HCT116 (cell line): ENCODE measurements at regions not wholly inside any gene's neighbourhood (a gene's known extent, or its start where the extent isn't known, plus 50 kb on each side); places are given as distances from the start of the nearest gene placed in this dataset.
A peak's percentile ranks its signal among the peaks of the same experiment; 100 is the strongest.

Source experiments
- ATAC-seq: fragments of 200-7000 bp; cut with Tn5 transposase; 2 replicates; pipeline ENCODE4 v1.9.1; 2020; ENCODE audit warnings: mild to moderate bottlenecking, moderate library complexity
- BruUV-seq: library from RNA; stranded (reverse); fragments of 400-500 nt; replicated peaks from 2 replicates; lab custom pipeline; 2021; lab: Mats Ljungman, UMichigan
- CTCF ChIA-PET: fragments of 300-600 bp; sonication (Branson Sonifier 250); formaldehyde crosslinking; loops from one replicate; lab custom pipeline; 2021; ENCODE audit warnings: antibody characterized with exemption; lab: Charles Lee
- POLR2A ChIA-PET: fragments of 300-600, 350-600 bp; sonication (Branson Sonifier 250); formaldehyde crosslinking; loops from one replicate; lab custom pipeline; 2021; ENCODE audit warnings: antibody characterized with exemption; lab: Charles Lee
- RAD21 ChIA-PET, 2 experiments: fragments of 300-600 bp; sonication (Branson Sonifier 250); formaldehyde crosslinking; loops; one replicate each; lab custom pipeline; 2023; ENCODE audit warnings: low total read pairs in 2 of 2; ENCODE audit not compliant: uncharacterized antibody in 2 of 2, unreplicated experiment in 2 of 2, low non-redundant PET in 1 of 2; lab: Charles Lee
- DNase-seq: peaks from one replicate; pipeline ENCODE4 v3.0.0-alpha.2; 2010; ENCODE audit warnings: low read depth, low spot score
- H2AFZ ChIP-seq: fragments of 200-600 bp; shearing (Covaris generic), sonication (generic); 2 replicates; pipeline ENCODE4 v1.6.1; 2017; ENCODE audit warnings: low read depth, mixed run types, mixed read lengths, antibody characterized with exemption, low read length; ENCODE audit not compliant: poor library complexity, severe bottlenecking
- H3K27ac ChIP-seq: 2 replicates; pipeline ENCODE4 v1.5.1; 2012; ENCODE audit warnings: low read depth, low read length
- H3K27me3 ChIP-seq: fragments of 200-600 bp; sonication (generic); 2 replicates; pipeline ENCODE4 v1.6.1; 2016; ENCODE audit warnings: mixed run types, low read length, mixed read lengths; ENCODE audit not compliant: insufficient read depth
- H3K36me3 ChIP-seq, 2 experiments: fragments of 200-500 bp in 1 of 2; fragments of 200-600 bp in 1 of 2; sonication (Bioruptor generic) in 1 of 2; sonication (generic) in 1 of 2; 2 replicates each; pipeline versions ENCODE4 v1.5.1 to v1.6.1; 2014 to 2016; ENCODE audit warnings: low read length in 2 of 2, inconsistent platforms in 1 of 2, mixed read lengths in 1 of 2, mixed run types in 1 of 2; ENCODE audit not compliant: insufficient read depth in 2 of 2, control insufficient read depth in 1 of 2
- H3K4me1 ChIP-seq, 2 experiments: fragments of 200-600 bp in 1 of 2; sonication (generic) in 1 of 2; 2 replicates each; pipeline versions ENCODE4 v1.5.1 to v1.6.1; 2012 to 2017; ENCODE audit warnings: low read length in 2 of 2, inconsistent platforms in 1 of 2, mild to moderate bottlenecking in 1 of 2, mixed read lengths in 1 of 2, mixed run types in 1 of 2, moderate library complexity in 1 of 2; ENCODE audit not compliant: insufficient read depth in 2 of 2, control insufficient read depth in 1 of 2
- H3K4me2 ChIP-seq: fragments of 200-600 bp; sonication (generic); 2 replicates; pipeline ENCODE4 v1.6.1; 2017; ENCODE audit warnings: mixed run types, low read length, mixed read lengths
- H3K4me3 ChIP-seq, 2 experiments: fragments of 200-600 bp in 1 of 2; sonication (generic) in 1 of 2; replicated peaks in 1 of 2; 2 replicates each; pipeline ENCODE4 v1.5.1; 2011 to 2016; ENCODE audit warnings: low read length in 2 of 2, control low read depth in 1 of 2, low read depth in 1 of 2, mild to moderate bottlenecking in 1 of 2, mixed read lengths in 1 of 2, mixed run types in 1 of 2
- H3K79me2 ChIP-seq: fragments of 200-600 bp; sonication (generic); 2 replicates; pipeline ENCODE4 v1.6.1; 2017; ENCODE audit warnings: mild to moderate bottlenecking, mixed run types, low read length, moderate library complexity, mixed read lengths; ENCODE audit not compliant: insufficient read depth
- H3K9ac ChIP-seq: fragments of 200-600 bp; sonication (generic); 2 replicates; pipeline ENCODE4 v1.6.1; 2016; ENCODE audit warnings: low read length, mixed read lengths
- H3K9me2 ChIP-seq: fragments of 200-600 bp; sonication (generic), shearing (Covaris generic); 2 replicates; pipeline ENCODE4 v1.6.1; 2017; ENCODE audit warnings: mixed run types, mild to moderate bottlenecking, moderate library complexity; ENCODE audit not compliant: insufficient read depth
- H3K9me3 ChIP-seq, 2 experiments: fragments of 200-500 bp in 1 of 2; fragments of 200-600 bp in 1 of 2; sonication (Bioruptor generic) in 1 of 2; sonication (generic) in 1 of 2; 2 replicates each; pipeline ENCODE4 v1.6.1; 2014 to 2017; ENCODE audit warnings: low read length in 2 of 2, mixed read lengths in 2 of 2, inconsistent platforms in 1 of 2, low read depth in 1 of 2, mild to moderate bottlenecking in 1 of 2, mixed run types in 1 of 2, moderate library complexity in 1 of 2; ENCODE audit not compliant: control insufficient read depth in 1 of 2, insufficient read depth in 1 of 2
- H4K20me1 ChIP-seq: fragments of 200-600 bp; sonication (generic), shearing (Covaris generic); 2 replicates; pipeline ENCODE4 v1.6.1; 2017; ENCODE audit warnings: mixed run types, mild to moderate bottlenecking, moderate library complexity; ENCODE audit not compliant: insufficient read depth
- CTCF ChIP-seq, 3 experiments: fragments of 200-600 bp in 1 of 3; sonication (generic) in 1 of 3; IDR thresholded peaks in 2 of 3; conservative IDR thresholded peaks in 1 of 3; 2 replicates each; pipeline ENCODE4 v1.5.1; 2012 to 2017; ENCODE audit warnings: low read depth in 2 of 3, low read length in 2 of 3, antibody characterized with exemption in 1 of 3, borderline replicate concordance in 1 of 3, control low read depth in 1 of 3, mild to moderate bottlenecking in 1 of 3, mixed read lengths in 1 of 3, mixed run types in 1 of 3, moderate library complexity in 1 of 3; ENCODE audit not compliant: insufficient read depth in 1 of 3
- EGR1 ChIP-seq: IDR thresholded peaks from 2 replicates; pipeline ENCODE4 v1.6.1; 2012; ENCODE audit warnings: low read depth
- JUND ChIP-seq: IDR thresholded peaks from 2 replicates; pipeline ENCODE4 v1.6.1; 2012
- MAX ChIP-seq: IDR thresholded peaks from 2 replicates; pipeline ENCODE4 v1.6.1; 2012
- POLR2A ChIP-seq: IDR thresholded peaks from 2 replicates; pipeline ENCODE4 v1.7.0; 2011; ENCODE audit warnings: borderline replicate concordance; ENCODE audit not compliant: insufficient read depth, insufficient read length; ENCODE audit errors: extremely low read depth
- RAD21 ChIP-seq: IDR thresholded peaks from 2 replicates; pipeline ENCODE4 v1.6.1; 2012; ENCODE audit warnings: low read depth, mild to moderate bottlenecking
- TCF7L2 ChIP-seq: IDR thresholded peaks from 2 replicates; pipeline ENCODE4 v1.7.0; 2011; ENCODE audit warnings: borderline replicate concordance, inconsistent platforms; ENCODE audit not compliant: insufficient read depth, insufficient read length; ENCODE audit errors: extremely low read depth
- intact Hi-C: fragments of 100-400 bp; cut with micrococcal nuclease; formaldehyde crosslinking; loops from 2 replicates; pipeline ENCODE4 v1.10.0; 2022

- intact Hi-C loops = no loop called here
- POLR2A ChIA-PET = interaction anchor here (1.0 to 1.5 kb wide), 2 partner anchors 13 to 118 kb away, joined by 3 to 4 read pairs; partner anchors contain the start of gene RPL22L1
- ATAC-seq = peak; percentile 52
Measured at GRCh38 chr3:170751899-170752293, 118.1 kb downstream of the RPL22L1 start.

More at GRCh38 chr3:170751899-170752293, 118.1 kb downstream of the RPL22L1 start:
- peak overlapping the region; percentile 72 for H3K4me2 ChIP-seq
- RAD21 ChIA-PET = no interaction called here
- H3K27ac ChIP-seq = peak overlapping the region; percentile 33; the same call in 1 of the 2 replicates
- no peaks in the 10 kb centered on the region for H3K27me3 ChIP-seq
- peak overlapping the region; percentile 13; the same call in 1 of the 2 replicates for H3K9ac ChIP-seq
- H3K4me3 ChIP-seq = peak overlapping the region in 1 of 2 experiments; percentile 29; a peak in 2 of 4 replicates
- CTCF ChIA-PET = no interaction called here
- no TSS peak for BruUV-seq
- peak overlapping the region; percentile 76 for H2AFZ ChIP-seq
- H3K79me2 ChIP-seq = no peaks in the 10 kb centered on the region
- H3K4me1 ChIP-seq = peaks cover 14 to 28% of the 10 kb centered on the region in 2 experiments
- no peaks in the 10 kb centered on the region for H3K36me3 ChIP-seq
- DNase-seq = no peak
- H3K9me3 ChIP-seq = no peaks in the 10 kb centered on the region
- TF ChIP-seq RAD21 (no peak), TCF7L2 (no peak), JUND (no peak), MAX (no peak; the same call in 1 of the 2 replicates), POLR2A (no peak), EGR1 (no peak), CTCF (IDR thresholded peaks at IDR 0.05 in 2 of 3, conservative IDR thresholded peaks at IDR 0.05 in 1 of 3; ENCODE audit: borderline replicate concordance in 1 of 3, insufficient read depth in 1 of 3, low read depth in 2 of 3, low read length in 2 of 3) (no peak)
- TF ChIP-seq, all 23 proteins: peak for 0
- Histone ChIP-seq H3K9me2 (no peaks in the 10 kb centered on the region), H4K20me1 (no peaks in the 10 kb centered on the region)
